CD4-positive, alpha-beta T cell (primary cell): ENCODE measurements at regions not wholly inside any gene's neighbourhood (a gene's known extent, or its start where the extent isn't known, plus 50 kb on each side); places are given as distances from the start of the nearest gene placed in this dataset.

Source experiments
- ATAC-seq: fragments of 200-7000 bp; cut with Tn5 transposase; one replicate; pipeline ENCODE4 v1.10.0; 2022; ENCODE audit warnings: mild to moderate bottlenecking; ENCODE audit not compliant: poor library complexity
- CTCF ChIA-PET: fragments of 350-600 bp; sonication (Branson Sonifier 250); formaldehyde crosslinking; loops from one replicate; lab custom pipeline; 2021; ENCODE audit warnings: antibody characterized with exemption, inconsistent platforms; lab: Charles Lee
- POLR2A ChIA-PET: fragments of 350-600 bp; sonication (Branson Sonifier 250); formaldehyde crosslinking; loops from one replicate; lab custom pipeline; 2021; ENCODE audit warnings: antibody characterized with exemption, inconsistent platforms; lab: Charles Lee
- DNase-seq, 14 experiments: peaks; one replicate each; pipeline ENCODE4 v3.0.0-alpha.2; 2013 to 2020; ENCODE audit warnings: mixed read lengths in 2 of 14
- H3K27ac ChIP-seq, 2 donors: one replicate each; pipeline versions ENCODE4 v1.5.1 to v1.7.0; 2013; ENCODE audit warnings: low read length in 2 of 2, low read depth in 1 of 2, mild to moderate bottlenecking in 1 of 2
- H3K27me3 ChIP-seq, 2 experiments: 1 replicate in 1 of 2; 2 replicates in 1 of 2; pipeline versions ENCODE4 v1.6.1 to v1.7.0; 2013; ENCODE audit warnings: low read length in 2 of 2, control low read depth in 1 of 2, mild to moderate bottlenecking in 1 of 2, moderate library complexity in 1 of 2; ENCODE audit not compliant: insufficient read depth in 2 of 2, control insufficient read depth in 1 of 2
- H3K36me3 ChIP-seq: one replicate; pipeline ENCODE4 v1.6.1; 2013; ENCODE audit warnings: low read length, control low read depth; ENCODE audit not compliant: insufficient read depth
- H3K4me1 ChIP-seq: one replicate; pipeline ENCODE4 v1.6.1; 2013; ENCODE audit warnings: low read length, control low read depth; ENCODE audit not compliant: insufficient read depth
- H3K4me3 ChIP-seq: one replicate; pipeline ENCODE4 v1.5.1; 2013; ENCODE audit warnings: mild to moderate bottlenecking, low read length, moderate library complexity
- H3K9me3 ChIP-seq, 2 experiments: 1 replicate in 1 of 2; 2 replicates in 1 of 2; pipeline versions ENCODE4 v1.6.1 to v1.7.0; 2013; ENCODE audit warnings: low read length in 2 of 2, mild to moderate bottlenecking in 2 of 2, control low read depth in 1 of 2, moderate library complexity in 1 of 2; ENCODE audit not compliant: control insufficient read depth in 1 of 2, insufficient read depth in 1 of 2
- H3K27ac Mint-ChIP-seq: one replicate; pipeline ENCODE4 v1.8.0; 2020; ENCODE audit warnings: mixed read lengths
- H3K27me3 Mint-ChIP-seq: one replicate; pipeline ENCODE4 v1.8.0; 2021; ENCODE audit warnings: mixed read lengths
- H3K36me3 Mint-ChIP-seq: one replicate; pipeline ENCODE4 v1.8.0; 2021; ENCODE audit warnings: low read depth, mixed read lengths
- H3K4me1 Mint-ChIP-seq: one replicate; pipeline ENCODE4 v1.8.0; 2021; ENCODE audit warnings: low read depth, mixed read lengths
- H3K4me3 Mint-ChIP-seq: one replicate; pipeline ENCODE4 v1.8.0; 2020; ENCODE audit warnings: mild to moderate bottlenecking, mixed read lengths
- H3K9me3 Mint-ChIP-seq: one replicate; pipeline ENCODE4 v1.8.0; 2020; ENCODE audit warnings: mixed read lengths
- CTCF ChIP-seq: fragments of 200-600 bp; IDR thresholded peaks from one replicate; pipeline ENCODE4 v1.8.0; 2022; ENCODE audit warnings: antibody characterized with exemption, mild to moderate bottlenecking
- intact Hi-C, 2 experiments: fragments of 100-400 bp; cut with DNase I in 1 of 2; cut with micrococcal nuclease in 1 of 2; formaldehyde crosslinking; loops; one replicate each; pipeline versions ENCODE4 v1.15.1 to v1.9.0; 2023 to 2025; cut with DNase I, micrococcal nuclease

DNA sequence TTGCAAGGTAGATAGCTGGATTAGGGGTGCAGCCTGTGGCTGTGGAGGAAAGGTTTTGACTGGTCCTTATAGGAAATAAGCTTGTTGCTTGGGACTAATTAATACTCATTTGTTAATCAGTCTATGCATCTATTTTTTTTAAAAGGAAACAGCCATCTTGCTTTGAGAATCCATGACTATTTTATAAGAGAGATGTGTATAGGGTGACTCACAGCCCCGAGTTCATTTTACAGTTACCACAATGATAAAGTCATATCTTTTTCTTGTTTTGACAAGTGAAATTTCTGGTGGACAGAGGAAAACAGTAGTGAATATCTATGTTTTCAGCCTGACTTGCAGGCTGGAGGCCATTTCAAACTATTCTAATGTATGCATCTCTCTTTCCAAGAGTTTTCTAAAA lies 193.5 kb upstream of the CCDC68 start:
- peaks cover 6% of the 10 kb centered on the region for H3K27me3 Mint-ChIP-seq
- Histone ChIP-seq H3K4me3 (no peak overlapping the region), H3K9me3 (no peaks in the 10 kb centered on the region), H3K27ac (no peak overlapping the region), H3K27me3 (peaks cover 0 to 4% of the 10 kb centered on the region in 2 experiments), H3K4me1 (no peaks in the 10 kb centered on the region), H3K36me3 (no peaks in the 10 kb centered on the region)
- H3K4me1 Mint-ChIP-seq: no peaks in the 10 kb centered on the region
- H3K36me3 Mint-ChIP-seq: no peaks in the 10 kb centered on the region
- intact Hi-C loops: no loop called here
- H3K4me3 Mint-ChIP-seq: no peak overlapping the region
- DNase-seq (no peak), ATAC-seq (no peak)
- ChIA-PET CTCF (no interaction called here), POLR2A (no interaction called here)
- TF ChIP-seq CTCF: no peak
- H3K9me3 Mint-ChIP-seq: no peaks in the 10 kb centered on the region
- H3K27ac Mint-ChIP-seq: no peak overlapping the region

DNA sequence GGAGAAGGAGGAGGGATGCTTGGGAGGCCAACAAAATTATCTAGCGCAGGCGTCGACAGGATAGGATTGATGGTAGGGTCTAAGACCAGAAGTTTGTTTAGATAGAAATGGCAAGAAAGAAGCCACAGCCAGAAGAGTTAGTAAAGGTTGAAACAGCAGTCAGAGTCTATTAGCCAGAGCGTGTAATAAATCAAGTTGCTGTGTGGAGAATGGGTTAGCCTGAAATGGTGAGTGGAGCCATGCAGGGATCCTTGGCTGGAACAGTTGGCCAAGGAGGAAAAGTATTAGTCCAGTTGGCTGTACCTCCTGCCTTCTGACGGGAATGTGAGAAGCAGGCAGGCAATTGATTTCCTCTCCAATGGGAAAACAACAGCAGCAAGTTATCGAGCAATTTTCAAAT lies 190.7 kb upstream of the CCDC68 start:
- H3K9me3 ChIP-seq: no peaks in the 10 kb centered on the region
- H3K4me1 ChIP-seq: no peaks in the 10 kb centered on the region
- H3K27ac Mint-ChIP-seq: no peak overlapping the region
- H3K27ac ChIP-seq: no peak overlapping the region
- no peak for TF ChIP-seq CTCF
- DNase-seq: no peak
- intact Hi-C loops: no loop called here
- no peak overlapping the region for H3K4me3 ChIP-seq
- no peaks in the 10 kb centered on the region for H3K4me1 Mint-ChIP-seq
- no peak overlapping the region for H3K4me3 Mint-ChIP-seq
- POLR2A ChIA-PET: no interaction called here
- H3K27me3 ChIP-seq: peaks cover 0 to 4% of the 10 kb centered on the region in 2 experiments
- no peaks in the 10 kb centered on the region for H3K9me3 Mint-ChIP-seq
- no peaks in the 10 kb centered on the region for H3K36me3 Mint-ChIP-seq
- peaks cover 6% of the 10 kb centered on the region for H3K27me3 Mint-ChIP-seq
- H3K36me3 ChIP-seq: no peaks in the 10 kb centered on the region
- no peak for ATAC-seq
- CTCF ChIA-PET: no interaction called here

- no peak overlapping the region for H3K27ac Mint-ChIP-seq
- peaks cover 0 to 4% of the 10 kb centered on the region in 2 experiments for H3K27me3 ChIP-seq
- no peak overlapping the region for H3K27ac ChIP-seq
- ATAC-seq (no peak), DNase-seq (no peak)
- H3K4me3 Mint-ChIP-seq: no peak overlapping the region
- ChIA-PET CTCF (no interaction called here), POLR2A (no interaction called here)
- no peaks in the 10 kb centered on the region for H3K36me3 Mint-ChIP-seq
- H3K9me3 ChIP-seq: no peaks in the 10 kb centered on the region
- intact Hi-C loops: no loop called here
- peaks cover 6% of the 10 kb centered on the region for H3K27me3 Mint-ChIP-seq
- H3K4me1 Mint-ChIP-seq: no peaks in the 10 kb centered on the region
- no peak for TF ChIP-seq CTCF
- H3K9me3 Mint-ChIP-seq: peaks cover 4% of the 10 kb centered on the region
- H3K4me3 ChIP-seq: no peak overlapping the region
- H3K4me1 ChIP-seq: no peaks in the 10 kb centered on the region
- H3K36me3 ChIP-seq: no peaks in the 10 kb centered on the region
Measured at GRCh38 chr18:55147791-55148190, 188.5 kb upstream of the CCDC68 start.
